ENCODE measurements at regions not wholly inside any gene's neighbourhood (a gene's known extent, or its start where the extent isn't known, plus 50 kb on each side); places are given as distances from the start of the nearest gene placed in this dataset.

DNA sequence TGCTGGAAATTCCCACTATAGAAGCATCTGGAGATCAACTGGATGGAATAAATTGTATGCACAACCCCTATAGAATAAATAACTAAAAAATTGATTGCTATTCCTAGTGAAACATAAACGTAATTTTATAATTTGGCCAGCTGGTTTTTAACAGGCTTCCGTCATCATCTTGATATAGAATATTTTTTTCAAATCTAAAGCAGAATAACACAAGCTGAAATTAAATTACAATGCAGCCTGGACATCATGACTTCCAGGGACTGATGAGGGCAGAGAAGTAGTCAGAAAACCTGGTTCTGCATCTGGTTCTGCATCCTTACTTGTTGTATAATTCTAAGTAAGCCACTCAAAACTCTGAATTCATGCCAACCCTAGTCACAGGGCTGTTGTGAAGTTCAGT lies 146.1 kb downstream of the MEX3B start:
- Histone ChIP-seq H3K36me3 (ENCODE audit: control insufficient read depth in 1 of 2, insufficient read depth in 2 of 2, low read length in 2 of 2) (no peaks in the 10 kb centered on the region), H3K18ac (ENCODE audit: low read length) (no peak overlapping the region), H3K9me3 (ENCODE audit: insufficient read depth, low read depth, low read length) (no peaks in the 10 kb centered on the region), H4K91ac (ENCODE audit: low read depth, low read length) (no peak overlapping the region), H3K4me2 (ENCODE audit: low read length) (no peak overlapping the region), H3K27ac (ENCODE audit: low read depth, low read length) (no peak overlapping the region), H3K4ac (ENCODE audit: low read depth, low read length) (no peak overlapping the region), H2AFZ (ENCODE audit: insufficient read depth, low read length, poor library complexity) (no peak overlapping the region), H2BK5ac (ENCODE audit: low read depth, low read length, poor library complexity) (no peak overlapping the region), H2BK120ac (ENCODE audit: insufficient read depth, low read length, poor library complexity) (no peak overlapping the region), H3K79me1 (ENCODE audit: low read length) (no peaks in the 10 kb centered on the region), H3K4me1 (ENCODE audit: control insufficient read depth in 1 of 2, insufficient read depth in 2 of 2, low read length in 2 of 2) (no peaks in the 10 kb centered on the region), H3K9ac (ENCODE audit: low read length) (no peak overlapping the region), H3K27me3 (ENCODE audit: insufficient read depth, low read length) (no peaks in the 10 kb centered on the region), H4K12ac (ENCODE audit: low read depth, low read length) (no peak overlapping the region), H2AK5ac (ENCODE audit: low read length) (no peak overlapping the region), H3K23ac (ENCODE audit: low read length) (no peak overlapping the region), H3K4me3 (ENCODE audit: low read depth, low read length) (no peak overlapping the region), H3K79me2 (ENCODE audit: control insufficient read depth, insufficient read depth, low read length, poor library complexity) (no peaks in the 10 kb centered on the region), H2BK12ac (ENCODE audit: low read length) (no peak overlapping the region), H3K14ac (ENCODE audit: low read length) (no peak overlapping the region), H4K8ac (ENCODE audit: low read depth, low read length) (no peak overlapping the region)
- no CpG with 5 or more reads among the region's 2 CpGs for WGBS (ENCODE audit: extremely low coverage, insufficient coverage, insufficient read length)
- DNase-seq, result no peak

DNA sequence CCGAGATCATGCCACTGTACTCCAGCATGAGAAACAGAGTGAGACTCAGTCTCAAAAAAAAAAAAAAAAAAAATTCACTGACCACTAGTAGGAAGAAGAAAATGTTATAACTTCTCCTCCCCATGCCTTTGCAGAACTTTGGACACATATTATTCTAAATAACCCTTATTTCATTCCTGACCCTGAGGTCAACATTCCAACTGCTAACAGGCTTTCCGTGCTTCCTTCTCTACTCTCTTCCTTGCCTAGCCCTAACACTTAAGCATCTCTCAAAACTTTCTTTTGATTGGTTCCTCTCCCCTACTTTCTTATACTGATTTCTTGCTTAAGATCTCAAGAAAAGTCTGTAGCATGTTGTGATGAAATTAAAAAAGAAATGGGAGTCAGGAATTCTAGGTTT lies 146.8 kb downstream of the MEX3B start:
- Histone ChIP-seq H3K14ac (ENCODE audit: low read length) (no peak overlapping the region), H3K36me3 (ENCODE audit: control insufficient read depth in 1 of 2, insufficient read depth in 2 of 2, low read length in 2 of 2) (no peaks in the 10 kb centered on the region), H2AFZ (ENCODE audit: insufficient read depth, low read length, poor library complexity) (no peak overlapping the region), H3K79me2 (ENCODE audit: control insufficient read depth, insufficient read depth, low read length, poor library complexity) (no peaks in the 10 kb centered on the region), H2BK12ac (ENCODE audit: low read length) (no peak overlapping the region), H3K18ac (ENCODE audit: low read length) (no peak overlapping the region), H3K27me3 (ENCODE audit: insufficient read depth, low read length) (no peaks in the 10 kb centered on the region), H3K4me2 (ENCODE audit: low read length) (no peak overlapping the region), H3K9ac (ENCODE audit: low read length) (no peak overlapping the region), H3K4me3 (ENCODE audit: low read depth, low read length) (no peak overlapping the region), H4K12ac (ENCODE audit: low read depth, low read length) (no peak overlapping the region), H2AK5ac (ENCODE audit: low read length) (no peak overlapping the region), H2BK5ac (ENCODE audit: low read depth, low read length, poor library complexity) (no peak overlapping the region), H2BK120ac (ENCODE audit: insufficient read depth, low read length, poor library complexity) (no peak overlapping the region), H3K4ac (ENCODE audit: low read depth, low read length) (no peak overlapping the region), H3K27ac (ENCODE audit: low read depth, low read length) (no peak overlapping the region), H3K23ac (ENCODE audit: low read length) (no peak overlapping the region), H4K91ac (ENCODE audit: low read depth, low read length) (no peak overlapping the region), H4K8ac (ENCODE audit: low read depth, low read length) (no peak overlapping the region), H3K79me1 (ENCODE audit: low read length) (no peaks in the 10 kb centered on the region), H3K9me3 (ENCODE audit: insufficient read depth, low read depth, low read length) (no peaks in the 10 kb centered on the region), H3K4me1 (ENCODE audit: control insufficient read depth in 1 of 2, insufficient read depth in 2 of 2, low read length in 2 of 2) (no peaks in the 10 kb centered on the region)
- WGBS (ENCODE audit: extremely low coverage, insufficient coverage, insufficient read length), result no CpG with 5 or more reads among the region's 2 CpGs
- DNase-seq, result peak in 1 of 2 donors; percentile 38

DNA sequence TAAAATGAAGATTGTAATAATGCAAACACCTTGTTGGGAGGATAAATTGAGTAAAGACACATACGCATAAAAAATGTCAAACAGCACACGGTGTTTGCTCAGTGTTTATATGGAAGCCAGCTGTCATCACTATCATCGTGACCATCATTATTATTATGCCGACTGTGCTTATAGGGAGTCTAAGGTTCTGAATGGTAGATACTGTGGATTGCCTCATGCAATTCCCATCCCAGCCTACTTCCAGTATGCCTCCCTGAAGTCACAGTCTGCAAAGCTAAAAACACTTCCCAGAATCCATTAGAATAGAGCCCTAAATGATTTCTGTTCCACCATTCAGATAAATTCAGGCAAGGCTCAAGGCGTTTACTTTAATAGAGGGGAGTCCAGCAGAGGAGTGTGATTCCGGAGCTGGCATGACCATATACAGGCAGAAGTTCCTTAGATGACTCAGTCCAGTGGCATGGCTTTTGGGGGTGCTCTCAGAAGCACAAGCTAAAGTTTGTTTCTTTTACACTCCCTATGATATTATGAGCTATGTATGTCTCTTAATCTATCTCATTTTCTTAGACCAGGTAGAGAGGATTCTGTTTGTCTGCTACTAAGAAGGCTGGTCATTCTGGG lies 148.7 kb downstream of the MEX3B start:
- Histone ChIP-seq H2BK5ac (ENCODE audit: low read depth, low read length, poor library complexity) (no peak overlapping the region), H3K18ac (ENCODE audit: low read length) (no peak overlapping the region), H3K4ac (ENCODE audit: low read depth, low read length) (no peak overlapping the region), H2BK120ac (ENCODE audit: insufficient read depth, low read length, poor library complexity) (no peak overlapping the region), H3K23ac (ENCODE audit: low read length) (no peak overlapping the region), H3K4me2 (ENCODE audit: low read length) (no peak overlapping the region), H2BK12ac (ENCODE audit: low read length) (no peak overlapping the region), H3K9me3 (ENCODE audit: insufficient read depth, low read depth, low read length) (no peaks in the 10 kb centered on the region), H3K4me3 (ENCODE audit: low read depth, low read length) (no peak overlapping the region), H3K27ac (ENCODE audit: low read depth, low read length) (no peak overlapping the region), H3K14ac (ENCODE audit: low read length) (no peak overlapping the region), H3K9ac (ENCODE audit: low read length) (no peak overlapping the region), H4K8ac (ENCODE audit: low read depth, low read length) (no peak overlapping the region), H3K36me3 (ENCODE audit: control insufficient read depth in 1 of 2, insufficient read depth in 2 of 2, low read length in 2 of 2) (no peaks in the 10 kb centered on the region), H4K12ac (ENCODE audit: low read depth, low read length) (no peak overlapping the region), H3K79me2 (ENCODE audit: control insufficient read depth, insufficient read depth, low read length, poor library complexity) (no peaks in the 10 kb centered on the region), H3K27me3 (ENCODE audit: insufficient read depth, low read length) (no peaks in the 10 kb centered on the region), H2AFZ (ENCODE audit: insufficient read depth, low read length, poor library complexity) (no peak overlapping the region), H2AK5ac (ENCODE audit: low read length) (no peak overlapping the region), H3K79me1 (ENCODE audit: low read length) (no peaks in the 10 kb centered on the region), H4K91ac (ENCODE audit: low read depth, low read length) (no peak overlapping the region), H3K4me1 (ENCODE audit: control insufficient read depth in 1 of 2, insufficient read depth in 2 of 2, low read length in 2 of 2) (no peaks in the 10 kb centered on the region)
- no peak for DNase-seq
- no CpG with 5 or more reads among the region's 6 CpGs for WGBS (ENCODE audit: extremely low coverage, insufficient coverage, insufficient read length)

DNA sequence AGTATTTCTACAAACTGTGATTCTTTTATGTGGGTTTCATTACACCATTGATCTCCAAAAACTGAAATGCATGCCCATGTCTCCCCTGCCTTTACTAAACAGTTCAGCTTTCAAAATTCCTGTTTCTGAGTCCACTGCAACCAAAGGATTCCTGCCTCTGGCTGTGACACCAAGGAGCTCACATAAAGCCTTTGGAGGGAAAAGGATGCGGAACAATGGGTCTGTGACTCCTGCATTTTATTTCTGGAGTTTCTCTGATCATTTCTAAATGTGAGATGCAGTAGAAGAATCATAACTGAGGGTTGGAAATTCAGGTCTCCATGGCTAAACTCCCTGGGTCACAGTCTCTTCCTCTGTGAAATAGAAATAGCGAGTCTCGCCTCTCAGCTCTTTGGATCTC lies 149.5 kb downstream of the MEX3B start:
- Histone ChIP-seq H3K9ac (ENCODE audit: low read length) (no peak overlapping the region), H3K79me1 (ENCODE audit: low read length) (no peaks in the 10 kb centered on the region), H3K79me2 (ENCODE audit: control insufficient read depth, insufficient read depth, low read length, poor library complexity) (no peaks in the 10 kb centered on the region), H2BK120ac (ENCODE audit: insufficient read depth, low read length, poor library complexity) (no peak overlapping the region), H3K23ac (ENCODE audit: low read length) (no peak overlapping the region), H4K12ac (ENCODE audit: low read depth, low read length) (no peak overlapping the region), H2BK12ac (ENCODE audit: low read length) (no peak overlapping the region), H3K4me3 (ENCODE audit: low read depth, low read length) (no peak overlapping the region), H3K4me1 (ENCODE audit: control insufficient read depth in 1 of 2, insufficient read depth in 2 of 2, low read length in 2 of 2) (no peaks in the 10 kb centered on the region), H3K4me2 (ENCODE audit: low read length) (no peak overlapping the region), H3K18ac (ENCODE audit: low read length) (no peak overlapping the region), H2BK5ac (ENCODE audit: low read depth, low read length, poor library complexity) (no peak overlapping the region), H3K4ac (ENCODE audit: low read depth, low read length) (no peak overlapping the region), H3K14ac (ENCODE audit: low read length) (no peak overlapping the region), H3K27me3 (ENCODE audit: insufficient read depth, low read length) (no peaks in the 10 kb centered on the region), H2AFZ (ENCODE audit: insufficient read depth, low read length, poor library complexity) (no peak overlapping the region), H4K8ac (ENCODE audit: low read depth, low read length) (no peak overlapping the region), H3K36me3 (ENCODE audit: control insufficient read depth in 1 of 2, insufficient read depth in 2 of 2, low read length in 2 of 2) (no peaks in the 10 kb centered on the region), H3K27ac (ENCODE audit: low read depth, low read length) (no peak overlapping the region), H4K91ac (ENCODE audit: low read depth, low read length) (no peak overlapping the region), H2AK5ac (ENCODE audit: low read length) (no peak overlapping the region), H3K9me3 (ENCODE audit: insufficient read depth, low read depth, low read length) (no peaks in the 10 kb centered on the region)
- DNase-seq, result no peak
- WGBS (ENCODE audit: extremely low coverage, insufficient coverage, insufficient read length), result no CpG with 5 or more reads among the region's 3 CpGs
